ENCODE measurements at regions not wholly inside any gene's neighbourhood (a gene's known extent, or its start where the extent isn't known, plus 50 kb on each side); places are given as distances from the start of the nearest gene placed in this dataset.

DNA sequence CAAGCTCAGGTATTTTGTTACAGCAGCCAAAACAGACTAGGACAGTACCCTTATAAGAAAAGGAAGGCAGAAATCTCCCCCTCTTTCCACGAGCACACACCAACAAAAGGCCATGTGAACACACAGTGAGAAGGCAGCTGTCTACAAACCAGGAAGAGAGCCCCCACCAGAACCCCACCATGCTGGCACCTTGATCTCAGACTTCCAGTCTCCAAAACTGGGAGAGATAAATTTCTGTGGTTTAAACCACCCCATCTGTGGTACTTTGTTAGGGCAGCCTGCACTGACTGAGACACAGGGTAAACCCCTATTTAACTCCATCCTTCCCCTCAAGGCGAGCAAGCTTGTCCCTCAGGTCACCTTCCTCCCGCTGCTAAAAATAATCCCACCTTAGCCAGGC is 475.8 kb upstream of the JARID2 start:
- TF ChIP-seq, protein P1, sequence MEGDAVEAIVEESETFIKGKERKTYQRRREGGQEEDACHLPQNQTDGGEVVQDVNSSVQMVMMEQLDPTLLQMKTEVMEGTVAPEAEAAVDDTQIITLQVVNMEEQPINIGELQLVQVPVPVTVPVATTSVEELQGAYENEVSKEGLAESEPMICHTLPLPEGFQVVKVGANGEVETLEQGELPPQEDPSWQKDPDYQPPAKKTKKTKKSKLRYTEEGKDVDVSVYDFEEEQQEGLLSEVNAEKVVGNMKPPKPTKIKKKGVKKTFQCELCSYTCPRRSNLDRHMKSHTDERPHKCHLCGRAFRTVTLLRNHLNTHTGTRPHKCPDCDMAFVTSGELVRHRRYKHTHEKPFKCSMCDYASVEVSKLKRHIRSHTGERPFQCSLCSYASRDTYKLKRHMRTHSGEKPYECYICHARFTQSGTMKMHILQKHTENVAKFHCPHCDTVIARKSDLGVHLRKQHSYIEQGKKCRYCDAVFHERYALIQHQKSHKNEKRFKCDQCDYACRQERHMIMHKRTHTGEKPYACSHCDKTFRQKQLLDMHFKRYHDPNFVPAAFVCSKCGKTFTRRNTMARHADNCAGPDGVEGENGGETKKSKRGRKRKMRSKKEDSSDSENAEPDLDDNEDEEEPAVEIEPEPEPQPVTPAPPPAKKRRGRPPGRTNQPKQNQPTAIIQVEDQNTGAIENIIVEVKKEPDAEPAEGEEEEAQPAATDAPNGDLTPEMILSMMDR (IDR thresholded peaks at IDR 0.05), result no peak
- TF ChIP-seq POLR2A (IDR thresholded peaks at IDR 0.05), result no peak
- no peak for TF ChIP-seq POLR2AphosphoS5 (IDR thresholded peaks at IDR 0.05; ENCODE audit: insufficient read depth in 1 of 2, low read depth in 1 of 2)
